ENCODE measurements at regions not wholly inside any gene's neighbourhood (a gene's known extent, or its start where the extent isn't known, plus 50 kb on each side); places are given as distances from the start of the nearest gene placed in this dataset.
"Not testable (repeated sequence)": the region's sequence is repeated elsewhere in the genome, so short reads cannot be mapped to it uniquely, and the experiment has no call there.

DNA sequence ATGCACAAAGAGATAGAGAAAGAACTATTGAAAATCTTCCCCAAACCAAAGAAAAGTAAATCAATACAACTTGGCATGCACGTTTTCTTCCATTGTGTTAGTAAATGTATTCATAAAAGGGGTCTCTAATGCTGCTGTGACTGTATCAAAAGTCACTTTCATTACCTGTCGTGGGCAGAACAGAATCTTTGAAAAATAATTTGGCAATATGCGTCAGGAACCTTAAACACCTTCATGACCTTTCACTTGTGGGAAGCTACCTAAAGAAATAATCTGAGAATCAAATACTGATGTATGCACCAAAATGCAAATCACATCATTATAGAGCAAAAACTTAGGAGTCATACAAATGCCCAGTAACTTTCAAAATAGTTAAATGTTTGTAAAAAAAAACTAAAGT, 105.3 kb downstream of the ARL4C start:
- H3K9me3 Mint-ChIP-seq (ENCODE audit: low read depth, unreplicated experiment) = no peaks in the 10 kb centered on the region
- CTCF ChIA-PET = no interaction called here
- no peaks in the 10 kb centered on the region for H3K36me3 Mint-ChIP-seq (ENCODE audit: insufficient read depth, unreplicated experiment)
- no peak overlapping the region for H3K4me3 Mint-ChIP-seq (ENCODE audit: low read depth, unreplicated experiment)
- TF ChIP-seq, protein P1, sequence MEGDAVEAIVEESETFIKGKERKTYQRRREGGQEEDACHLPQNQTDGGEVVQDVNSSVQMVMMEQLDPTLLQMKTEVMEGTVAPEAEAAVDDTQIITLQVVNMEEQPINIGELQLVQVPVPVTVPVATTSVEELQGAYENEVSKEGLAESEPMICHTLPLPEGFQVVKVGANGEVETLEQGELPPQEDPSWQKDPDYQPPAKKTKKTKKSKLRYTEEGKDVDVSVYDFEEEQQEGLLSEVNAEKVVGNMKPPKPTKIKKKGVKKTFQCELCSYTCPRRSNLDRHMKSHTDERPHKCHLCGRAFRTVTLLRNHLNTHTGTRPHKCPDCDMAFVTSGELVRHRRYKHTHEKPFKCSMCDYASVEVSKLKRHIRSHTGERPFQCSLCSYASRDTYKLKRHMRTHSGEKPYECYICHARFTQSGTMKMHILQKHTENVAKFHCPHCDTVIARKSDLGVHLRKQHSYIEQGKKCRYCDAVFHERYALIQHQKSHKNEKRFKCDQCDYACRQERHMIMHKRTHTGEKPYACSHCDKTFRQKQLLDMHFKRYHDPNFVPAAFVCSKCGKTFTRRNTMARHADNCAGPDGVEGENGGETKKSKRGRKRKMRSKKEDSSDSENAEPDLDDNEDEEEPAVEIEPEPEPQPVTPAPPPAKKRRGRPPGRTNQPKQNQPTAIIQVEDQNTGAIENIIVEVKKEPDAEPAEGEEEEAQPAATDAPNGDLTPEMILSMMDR (IDR thresholded peaks at IDR 0.05; ENCODE audit: unreplicated experiment) = no peak
- H3K27me3 Mint-ChIP-seq (ENCODE audit: unreplicated experiment) = peaks cover 14% of the 10 kb centered on the region
- no TSS peak for BruUV-seq (replicated peaks)
- intact Hi-C loops (cut with micrococcal nuclease; ENCODE audit: unreplicated experiment) = no loop called here
- H3K4me1 Mint-ChIP-seq (ENCODE audit: low read depth, unreplicated experiment) = no peaks in the 10 kb centered on the region
- no peak for DNase-seq
- H3K27ac Mint-ChIP-seq (ENCODE audit: unreplicated experiment) = no peak overlapping the region

DNA sequence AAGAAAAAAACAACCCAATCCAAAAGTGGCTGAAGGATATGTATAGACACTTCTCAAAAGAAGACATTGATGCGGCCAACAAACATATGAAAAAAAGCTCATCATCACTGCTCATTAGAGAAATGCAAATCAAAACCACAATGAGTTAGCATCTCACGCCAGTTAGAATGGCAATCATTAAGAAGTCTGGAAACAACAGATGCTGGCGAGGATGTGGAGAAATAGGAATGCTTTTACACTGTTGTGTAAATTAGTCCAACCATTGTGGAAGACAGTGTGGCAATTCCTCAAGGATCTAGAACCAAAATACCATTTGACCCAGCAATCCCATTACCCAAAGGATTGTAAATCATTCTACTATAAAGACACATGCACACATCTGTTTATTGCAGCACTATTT, 107.2 kb downstream of the ARL4C start:
- H3K9me3 Mint-ChIP-seq (ENCODE audit: low read depth, unreplicated experiment); intact Hi-C loops (cut with micrococcal nuclease; ENCODE audit: unreplicated experiment); H3K4me3 Mint-ChIP-seq (ENCODE audit: low read depth, unreplicated experiment); H3K27me3 Mint-ChIP-seq (ENCODE audit: unreplicated experiment); CTCF ChIA-PET; BruUV-seq (replicated peaks); H3K4me1 Mint-ChIP-seq (ENCODE audit: low read depth, unreplicated experiment); H3K27ac Mint-ChIP-seq (ENCODE audit: unreplicated experiment); DNase-seq; H3K36me3 Mint-ChIP-seq (ENCODE audit: insufficient read depth, unreplicated experiment): not testable (repeated sequence)

DNA sequence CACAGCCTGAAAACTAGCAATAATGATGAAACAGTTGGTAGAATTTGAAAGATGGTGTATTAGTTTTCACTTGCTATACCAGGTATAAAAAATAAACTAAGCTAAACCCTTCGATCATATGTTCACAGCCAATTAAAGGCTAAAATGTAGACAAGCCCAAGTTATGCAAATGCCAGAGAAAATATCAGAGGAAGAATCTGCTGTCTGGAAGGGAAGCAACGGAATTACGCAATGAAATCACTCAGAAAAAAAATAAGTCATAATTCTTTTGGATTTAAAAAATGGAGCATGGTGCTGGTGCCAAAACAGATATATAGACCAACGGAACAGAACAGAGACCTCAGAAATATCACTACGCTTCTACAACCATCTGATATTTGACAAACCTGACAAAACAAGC, 108.3 kb downstream of the ARL4C start:
- Mint-ChIP-seq H3K36me3 (ENCODE audit: insufficient read depth, unreplicated experiment) (no peaks in the 10 kb centered on the region), H3K4me1 (ENCODE audit: low read depth, unreplicated experiment) (no peaks in the 10 kb centered on the region), H3K4me3 (ENCODE audit: low read depth, unreplicated experiment) (no peak overlapping the region), H3K9me3 (ENCODE audit: low read depth, unreplicated experiment) (no peaks in the 10 kb centered on the region), H3K27me3 (ENCODE audit: unreplicated experiment) (no peaks in the 10 kb centered on the region), H3K27ac (ENCODE audit: unreplicated experiment) (no peak overlapping the region)
- intact Hi-C loops (cut with micrococcal nuclease; ENCODE audit: unreplicated experiment) = no loop called here
- CTCF ChIA-PET = no interaction called here
- DNase-seq = no peak
- TF ChIP-seq, protein P1 (IDR thresholded peaks at IDR 0.05; ENCODE audit: unreplicated experiment) = no peak
- BruUV-seq (replicated peaks) = no TSS peak

DNA sequence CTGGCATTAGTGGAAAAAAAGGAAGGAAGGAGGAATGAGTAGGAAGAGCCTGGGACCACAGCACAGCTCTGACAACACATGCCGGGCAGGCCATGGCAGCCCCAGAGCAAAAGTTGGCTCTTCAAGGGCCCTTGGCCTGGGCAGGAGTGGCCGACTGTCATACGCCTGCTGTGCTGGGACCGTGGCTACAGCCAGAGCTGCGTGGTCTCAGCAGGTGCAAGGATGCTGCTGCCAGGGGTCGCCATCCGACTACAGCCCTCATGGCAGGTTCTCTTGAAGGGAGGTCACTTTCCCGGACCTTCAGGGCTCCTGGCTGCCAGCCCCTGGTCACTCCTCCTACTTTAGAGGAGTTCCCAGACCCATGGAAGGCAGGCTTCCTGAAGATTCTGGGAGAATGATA, 109.9 kb downstream of the ARL4C start:
- Mint-ChIP-seq H3K27me3 (ENCODE audit: unreplicated experiment) (no peaks in the 10 kb centered on the region), H3K27ac (ENCODE audit: unreplicated experiment) (no peak overlapping the region), H3K9me3 (ENCODE audit: low read depth, unreplicated experiment) (no peaks in the 10 kb centered on the region), H3K36me3 (ENCODE audit: insufficient read depth, unreplicated experiment) (no peaks in the 10 kb centered on the region), H3K4me3 (ENCODE audit: low read depth, unreplicated experiment) (no peak overlapping the region), H3K4me1 (ENCODE audit: low read depth, unreplicated experiment) (no peaks in the 10 kb centered on the region)
- TF ChIP-seq, protein P1 (IDR thresholded peaks at IDR 0.05; ENCODE audit: unreplicated experiment) = no peak
- no TSS peak for BruUV-seq (replicated peaks)
- CTCF ChIA-PET = no interaction called here
- intact Hi-C loops (cut with micrococcal nuclease; ENCODE audit: unreplicated experiment) = no loop called here
- DNase-seq = no peak

DNA sequence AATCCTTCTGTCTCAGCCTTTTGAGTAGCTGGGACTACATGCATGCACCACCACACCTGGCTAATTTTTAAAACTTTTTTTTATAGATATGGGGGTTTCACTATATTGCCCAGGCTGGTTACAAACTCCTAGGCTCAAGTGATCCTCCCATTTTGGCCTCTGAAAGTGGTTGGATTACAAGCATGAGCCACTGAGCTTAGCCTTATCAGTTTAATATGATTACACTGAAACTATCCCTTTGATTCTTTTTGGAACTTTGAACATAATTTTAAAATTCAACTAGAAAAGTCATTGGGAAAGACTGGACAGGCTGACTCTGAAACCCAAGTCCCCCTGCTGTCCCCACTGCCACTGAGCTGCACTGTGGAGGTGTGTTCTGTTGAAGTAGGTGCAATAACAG, 114.8 kb downstream of the ARL4C start:
- H3K4me1 Mint-ChIP-seq (ENCODE audit: low read depth, unreplicated experiment) = no peaks in the 10 kb centered on the region
- no peak overlapping the region for H3K27ac Mint-ChIP-seq (ENCODE audit: unreplicated experiment)
- H3K4me3 Mint-ChIP-seq (ENCODE audit: low read depth, unreplicated experiment) = no peak overlapping the region
- TF ChIP-seq, protein P1 (IDR thresholded peaks at IDR 0.05; ENCODE audit: unreplicated experiment) = no peak
- intact Hi-C loops (cut with micrococcal nuclease; ENCODE audit: unreplicated experiment) = no loop called here
- no peaks in the 10 kb centered on the region for H3K36me3 Mint-ChIP-seq (ENCODE audit: insufficient read depth, unreplicated experiment)
- no TSS peak for BruUV-seq (replicated peaks)
- CTCF ChIA-PET = no interaction called here
- H3K27me3 Mint-ChIP-seq (ENCODE audit: unreplicated experiment) = no peaks in the 10 kb centered on the region
- DNase-seq = no peak
- H3K9me3 Mint-ChIP-seq (ENCODE audit: low read depth, unreplicated experiment) = no peaks in the 10 kb centered on the region

DNA sequence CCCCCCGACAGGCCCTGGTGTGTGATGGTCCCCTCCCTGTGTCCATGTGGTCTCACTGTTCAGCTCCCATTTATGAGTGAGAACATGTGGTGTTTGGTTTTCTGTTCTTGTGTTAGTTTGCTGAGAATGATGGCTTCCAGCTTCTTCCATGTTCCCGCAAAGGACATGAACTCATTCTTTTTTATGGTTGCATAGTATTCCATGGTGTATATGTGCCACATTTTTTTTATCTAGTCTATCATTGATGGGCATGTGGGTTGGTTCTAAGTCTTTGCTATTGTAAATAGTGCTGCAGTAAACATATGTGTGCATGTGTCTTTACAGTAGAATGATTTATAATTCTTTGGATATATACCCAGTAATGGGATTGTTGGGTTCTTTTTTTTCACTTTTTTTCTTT, 117.9 kb downstream of the ARL4C start:
- H3K27me3 Mint-ChIP-seq (ENCODE audit: unreplicated experiment); BruUV-seq (replicated peaks); intact Hi-C loops (cut with micrococcal nuclease; ENCODE audit: unreplicated experiment); H3K36me3 Mint-ChIP-seq (ENCODE audit: insufficient read depth, unreplicated experiment); CTCF ChIA-PET; H3K27ac Mint-ChIP-seq (ENCODE audit: unreplicated experiment); DNase-seq; H3K4me3 Mint-ChIP-seq (ENCODE audit: low read depth, unreplicated experiment); H3K4me1 Mint-ChIP-seq (ENCODE audit: low read depth, unreplicated experiment); H3K9me3 Mint-ChIP-seq (ENCODE audit: low read depth, unreplicated experiment): not testable (repeated sequence)

All from Calu3 (cell line).